Liver (tissue), 8 donors: ENCODE measurements at regions not wholly inside any gene's neighbourhood (a gene's known extent, or its start where the extent isn't known, plus 50 kb on each side); places are given as distances from the start of the nearest gene placed in this dataset.
"Not testable (repeated sequence)": the region's sequence is repeated elsewhere in the genome, so short reads cannot be mapped to it uniquely, and the experiment has no call there.

Experiments used
- DNase-seq: peaks from one replicate; pipeline ENCODE4 v3.0.0-alpha.2; 2017; ENCODE audit warnings: low spot score
- H3K27ac ChIP-seq, 2 donors: one replicate each; pipeline ENCODE4 v1.7.0; 2013; ENCODE audit warnings: inconsistent platforms in 2 of 2, low read length in 2 of 2, control low read depth in 1 of 2, low read depth in 1 of 2, mild to moderate bottlenecking in 1 of 2
- H3K27me3 ChIP-seq, 4 donors: one replicate each; pipeline versions ENCODE4 v1.6.1 to v1.7.0; 2013; ENCODE audit warnings: low read length in 3 of 4, inconsistent platforms in 1 of 4, mild to moderate bottlenecking in 1 of 4, moderate library complexity in 1 of 4; ENCODE audit not compliant: control insufficient read depth in 4 of 4, insufficient read depth in 4 of 4
- H3K36me3 ChIP-seq, 4 donors: one replicate each; pipeline versions ENCODE4 v1.6.1 to v1.7.0; 2013; ENCODE audit warnings: low read length in 3 of 4, mild to moderate bottlenecking in 3 of 4, low read depth in 1 of 4, moderate library complexity in 1 of 4; ENCODE audit not compliant: control insufficient read depth in 4 of 4, insufficient read depth in 3 of 4
- H3K4me1 ChIP-seq, 4 donors: one replicate each; pipeline versions ENCODE4 v1.6.1 to v1.7.0; 2013; ENCODE audit warnings: low read length in 3 of 4, mild to moderate bottlenecking in 3 of 4, moderate library complexity in 1 of 4; ENCODE audit not compliant: control insufficient read depth in 4 of 4, insufficient read depth in 4 of 4
- H3K4me3 ChIP-seq, 3 donors: one replicate each; pipeline versions ENCODE4 v1.6.1 to v1.7.0; 2013; ENCODE audit warnings: low read length in 3 of 3, control low read depth in 1 of 3, low read depth in 1 of 3, mild to moderate bottlenecking in 1 of 3
- H3K9ac ChIP-seq, 2 donors: one replicate each; pipeline ENCODE4 v1.7.0; 2013; ENCODE audit warnings: low read length in 2 of 2, mild to moderate bottlenecking in 2 of 2, moderate library complexity in 2 of 2, control low read depth in 1 of 2, low read depth in 1 of 2
- H3K9me3 ChIP-seq, 4 donors: one replicate each; pipeline versions ENCODE4 v1.6.1 to v1.7.0; 2013; ENCODE audit warnings: low read length in 3 of 4; ENCODE audit not compliant: control insufficient read depth in 4 of 4
- EGR1 ChIP-seq, 2 donors: IDR thresholded peaks; 2 replicates each; pipeline ENCODE4 v1.6.1; 2016 to 2018; ENCODE audit warnings: antibody characterized with exemption in 2 of 2, low read depth in 2 of 2
- FOXA2 ChIP-seq: IDR thresholded peaks from 2 replicates; pipeline ENCODE4 v1.6.1; 2016; ENCODE audit warnings: antibody characterized with exemption
- GABPA ChIP-seq, 2 donors: IDR thresholded peaks in 1 of 2; conservative IDR thresholded peaks in 1 of 2; 2 replicates each; pipeline ENCODE4 v1.6.1; 2016; ENCODE audit warnings: antibody characterized with exemption in 2 of 2, mild to moderate bottlenecking in 1 of 2, moderate library complexity in 1 of 2
- HNF4A ChIP-seq, 2 donors: conservative IDR thresholded peaks; 2 replicates each; pipeline ENCODE4 v1.6.1; 2016; ENCODE audit warnings: antibody characterized with exemption in 2 of 2, mild to moderate bottlenecking in 2 of 2
- HNF4G ChIP-seq: IDR thresholded peaks from 2 replicates; pipeline ENCODE4 v1.6.1; 2016; ENCODE audit warnings: antibody characterized with exemption
- RAD21 ChIP-seq, 2 donors: IDR thresholded peaks; 2 replicates each; pipeline ENCODE4 v1.6.1; 2016; ENCODE audit warnings: antibody characterized with exemption in 2 of 2, mild to moderate bottlenecking in 2 of 2
- TAF1 ChIP-seq: conservative IDR thresholded peaks from 2 replicates; pipeline ENCODE4 v1.6.1; 2016; ENCODE audit warnings: antibody characterized with exemption, mild to moderate bottlenecking
- YY1 ChIP-seq: IDR thresholded peaks from 2 replicates; pipeline ENCODE4 v1.6.1; 2016; ENCODE audit warnings: antibody characterized with exemption, mild to moderate bottlenecking
- WGBS: extraction: QIAGEN DNeasy Blood & Tissue Kit; methylation state at CpG from one replicate; pipeline ENCODE4 v1.1.7; 2013; 5-methylcytosine and 5-hydroxymethylcytosine counted together
- TF ChIP-seq, protein P1 (sequence below): IDR thresholded peaks from 2 replicates; pipeline ENCODE4 v1.6.1; 2016; ENCODE audit warnings: antibody characterized with exemption
- TF ChIP-seq, protein P2 (sequence below): fragments of 150-350 bp; IDR thresholded peaks from 2 replicates; pipeline ENCODE4 v1.5.1; 2017; ENCODE audit warnings: improper control_type of control experiment, low read depth, low read length; ENCODE audit not compliant: missing input control
- TF ChIP-seq, protein P3 (sequence below): IDR thresholded peaks from 2 replicates; pipeline ENCODE4 v1.6.1; 2016; ENCODE audit warnings: antibody characterized with exemption
- donor health status: healthy.
- donor health status: healthy.
- donor health status: healthy.
- donor health status: healthy.
- donor health status: healthy.

DNA sequence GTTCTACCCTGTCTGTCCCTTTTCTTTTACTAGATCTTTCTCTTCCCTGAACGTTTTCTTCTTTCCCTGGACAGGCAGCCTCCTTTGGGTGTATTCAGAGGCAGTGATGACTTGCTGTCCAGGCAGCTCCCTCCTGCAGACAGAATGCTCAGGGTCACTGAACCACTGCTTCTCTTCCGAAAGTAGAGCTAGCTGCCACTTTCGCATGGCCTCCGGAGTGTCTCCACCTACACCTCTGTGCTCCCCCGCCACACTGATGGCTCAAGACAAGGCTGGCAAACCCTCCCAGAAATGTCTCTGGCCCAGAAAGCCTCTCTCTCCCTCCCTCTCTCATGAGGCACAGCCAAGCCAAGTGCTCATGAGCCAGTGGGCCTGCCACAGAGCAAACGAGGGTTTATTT is 207.8 kb downstream of the CDRT15L2 start (continued):
- TF ChIP-seq, protein P1, sequence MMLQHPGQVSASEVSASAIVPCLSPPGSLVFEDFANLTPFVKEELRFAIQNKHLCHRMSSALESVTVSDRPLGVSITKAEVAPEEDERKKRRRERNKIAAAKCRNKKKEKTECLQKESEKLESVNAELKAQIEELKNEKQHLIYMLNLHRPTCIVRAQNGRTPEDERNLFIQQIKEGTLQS = no peak
- no peak for TF ChIP-seq GABPA (IDR thresholded peaks at IDR 0.05 in 1 of 2, conservative IDR thresholded peaks at IDR 0.05 in 1 of 2)

DNA sequence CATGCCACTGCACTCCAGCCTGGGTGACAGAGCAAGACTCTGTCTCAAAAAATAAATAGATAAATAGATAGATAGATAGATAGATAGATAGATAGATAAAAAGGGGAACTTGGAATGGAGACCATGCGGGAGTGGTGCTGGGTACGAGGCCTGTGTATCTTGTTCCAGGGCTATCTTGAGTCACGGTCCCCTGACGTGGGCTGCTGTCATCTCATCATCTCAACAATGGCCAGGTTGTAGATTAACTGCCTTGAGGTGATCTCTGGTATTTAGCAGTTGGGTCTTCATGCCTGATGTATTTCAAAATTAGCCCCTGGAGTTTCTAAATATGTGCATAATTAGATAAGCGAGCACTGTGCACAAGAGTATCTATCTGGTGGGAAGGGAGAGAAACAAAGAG is 212.1 kb downstream of the CDRT15L2 start:
- Histone ChIP-seq H3K36me3 (no peaks in the 10 kb centered on the region), H3K27ac (no peak overlapping the region), H3K9me3 (no peaks in the 10 kb centered on the region), H3K4me3 (no peak overlapping the region), H3K4me1 (no peaks in the 10 kb centered on the region), H3K27me3 (peaks cover 0 to 4% (median 0%) of the 10 kb centered on the region in 4 donors), H3K9ac (no peak overlapping the region)
- no peak for TF ChIP-seq FOXA2
- no peak for TF ChIP-seq TAF1
- no peak for TF ChIP-seq HNF4A (conservative IDR thresholded peaks at IDR 0.05)
- TF ChIP-seq, protein P1 = no peak
- TF ChIP-seq HNF4G = no peak
- TF ChIP-seq, protein P2, sequence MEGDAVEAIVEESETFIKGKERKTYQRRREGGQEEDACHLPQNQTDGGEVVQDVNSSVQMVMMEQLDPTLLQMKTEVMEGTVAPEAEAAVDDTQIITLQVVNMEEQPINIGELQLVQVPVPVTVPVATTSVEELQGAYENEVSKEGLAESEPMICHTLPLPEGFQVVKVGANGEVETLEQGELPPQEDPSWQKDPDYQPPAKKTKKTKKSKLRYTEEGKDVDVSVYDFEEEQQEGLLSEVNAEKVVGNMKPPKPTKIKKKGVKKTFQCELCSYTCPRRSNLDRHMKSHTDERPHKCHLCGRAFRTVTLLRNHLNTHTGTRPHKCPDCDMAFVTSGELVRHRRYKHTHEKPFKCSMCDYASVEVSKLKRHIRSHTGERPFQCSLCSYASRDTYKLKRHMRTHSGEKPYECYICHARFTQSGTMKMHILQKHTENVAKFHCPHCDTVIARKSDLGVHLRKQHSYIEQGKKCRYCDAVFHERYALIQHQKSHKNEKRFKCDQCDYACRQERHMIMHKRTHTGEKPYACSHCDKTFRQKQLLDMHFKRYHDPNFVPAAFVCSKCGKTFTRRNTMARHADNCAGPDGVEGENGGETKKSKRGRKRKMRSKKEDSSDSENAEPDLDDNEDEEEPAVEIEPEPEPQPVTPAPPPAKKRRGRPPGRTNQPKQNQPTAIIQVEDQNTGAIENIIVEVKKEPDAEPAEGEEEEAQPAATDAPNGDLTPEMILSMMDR = no peak
- no peak for DNase-seq
- 85% methylated on average over 5 of the region's 5 CpGs for WGBS

DNA sequence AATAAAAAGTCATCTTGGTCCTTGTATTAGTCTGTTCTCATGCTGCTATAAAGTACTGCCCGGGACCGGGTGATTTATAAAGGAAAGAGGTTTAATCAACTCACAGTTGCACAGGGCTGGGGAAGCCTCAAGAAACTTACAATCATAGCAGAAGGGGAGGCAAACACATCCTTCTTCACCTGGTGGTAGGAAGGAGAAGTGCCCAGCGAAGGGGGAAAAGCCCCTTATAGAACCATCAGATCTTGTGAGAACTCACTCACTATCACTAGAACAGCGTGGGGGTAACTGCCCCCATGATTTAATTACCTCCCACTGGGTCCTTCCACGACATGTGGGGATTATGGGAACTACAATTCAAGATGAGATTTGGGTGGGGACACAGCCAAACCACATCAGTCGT is 215.0 kb downstream of the CDRT15L2 start:
- 63% methylated on average over 6 of the region's 6 CpGs for WGBS

DNA sequence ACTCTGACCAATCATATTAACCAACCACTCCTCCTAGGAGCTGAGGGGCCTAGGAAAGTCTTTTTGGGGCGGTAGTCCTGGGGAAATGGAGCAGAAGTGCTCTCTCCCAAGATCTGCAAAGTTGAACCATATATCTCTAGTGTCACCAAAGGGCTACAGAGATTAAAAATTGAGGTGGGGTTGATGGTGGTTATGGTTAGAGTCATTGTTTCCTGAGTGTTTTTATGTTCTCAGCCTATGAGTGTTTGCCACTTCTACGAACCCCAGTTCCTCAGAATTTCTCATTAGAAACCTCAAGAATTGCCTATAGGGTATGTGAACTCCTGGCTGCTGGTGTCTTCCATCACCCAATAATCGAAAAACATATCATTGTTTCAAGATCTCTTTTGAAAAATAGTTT is 217.8 kb downstream of the CDRT15L2 start:
- Histone ChIP-seq H3K27me3 (peaks cover 0 to 11% (median 2%) of the 10 kb centered on the region in 4 donors), H3K36me3 (no peaks in the 10 kb centered on the region), H3K4me1 (no peaks in the 10 kb centered on the region), H3K27ac (no peak overlapping the region), H3K9ac (no peak overlapping the region), H3K4me3 (no peak overlapping the region), H3K9me3 (no peaks in the 10 kb centered on the region)
- TF ChIP-seq, protein P3, sequence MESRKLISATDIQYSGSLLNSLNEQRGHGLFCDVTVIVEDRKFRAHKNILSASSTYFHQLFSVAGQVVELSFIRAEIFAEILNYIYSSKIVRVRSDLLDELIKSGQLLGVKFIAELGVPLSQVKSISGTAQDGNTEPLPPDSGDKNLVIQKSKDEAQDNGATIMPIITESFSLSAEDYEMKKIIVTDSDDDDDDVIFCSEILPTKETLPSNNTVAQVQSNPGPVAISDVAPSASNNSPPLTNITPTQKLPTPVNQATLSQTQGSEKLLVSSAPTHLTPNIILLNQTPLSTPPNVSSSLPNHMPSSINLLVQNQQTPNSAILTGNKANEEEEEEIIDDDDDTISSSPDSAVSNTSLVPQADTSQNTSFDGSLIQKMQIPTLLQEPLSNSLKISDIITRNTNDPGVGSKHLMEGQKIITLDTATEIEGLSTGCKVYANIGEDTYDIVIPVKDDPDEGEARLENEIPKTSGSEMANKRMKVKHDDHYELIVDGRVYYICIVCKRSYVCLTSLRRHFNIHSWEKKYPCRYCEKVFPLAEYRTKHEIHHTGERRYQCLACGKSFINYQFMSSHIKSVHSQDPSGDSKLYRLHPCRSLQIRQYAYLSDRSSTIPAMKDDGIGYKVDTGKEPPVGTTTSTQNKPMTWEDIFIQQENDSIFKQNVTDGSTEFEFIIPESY = no peak
- TF ChIP-seq TAF1 = no peak
- TF ChIP-seq FOXA2 = no peak
- no peak for TF ChIP-seq EGR1 (IDR thresholded peaks at IDR 0.05; ENCODE audit: low read depth in 2 of 2)
- no peak for TF ChIP-seq YY1
- TF ChIP-seq RAD21 (IDR thresholded peaks at IDR 0.05) = no peak
- DNase-seq = no peak
- WGBS = 75% methylated on average over 3 of the region's 3 CpGs

More for the DNA sequence above, 215.0 kb downstream of the CDRT15L2 start:
- H3K4me3 ChIP-seq, H3K27ac ChIP-seq, H3K4me1 ChIP-seq, H3K9ac ChIP-seq, H3K36me3 ChIP-seq, H3K27me3 ChIP-seq, H3K9me3 ChIP-seq, DNase-seq: not testable (repeated sequence)
